GM19395 (cell line): ENCODE measurements at regions not wholly inside any gene's neighbourhood (a gene's known extent, or its start where the extent isn't known, plus 50 kb on each side); places are given as distances from the start of the nearest gene placed in this dataset.
"Not testable (repeated sequence)": the region's sequence is repeated elsewhere in the genome, so short reads cannot be mapped to it uniquely, and the experiment has no call there.

Experiments used
- ATAC-seq: cut with Tn5 transposase; IDR thresholded peaks from one replicate; pipeline ENCODE4 v1.9.1; 2021; ENCODE audit warnings: mild to moderate bottlenecking, moderate library complexity; ENCODE audit not compliant: unreplicated experiment

GRCh38 chr10:81386817-81387216 lies 488.2 kb upstream of the NRG3 start:
- no peak for ATAC-seq

DNA sequence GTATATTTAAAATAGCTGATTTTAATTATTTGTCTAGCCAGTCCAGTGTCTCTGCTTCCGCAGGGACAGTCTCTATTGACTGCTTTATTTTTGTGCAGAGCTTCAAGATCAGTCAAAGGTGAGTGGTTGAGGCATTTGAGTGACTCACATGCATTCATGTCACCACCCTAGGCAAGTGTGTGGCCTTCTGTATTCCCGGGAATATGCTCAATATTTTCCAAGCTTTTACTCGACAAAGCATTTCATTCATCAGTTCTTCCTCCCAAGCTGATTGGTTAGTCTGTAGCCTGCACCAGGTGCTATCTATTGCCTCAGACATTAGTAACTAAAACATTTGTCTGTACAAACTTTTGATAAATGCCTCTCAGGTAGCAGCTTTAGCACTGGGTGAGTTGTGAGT lies 471.5 kb upstream of the NRG3 start:
- ATAC-seq, result no peak

DNA sequence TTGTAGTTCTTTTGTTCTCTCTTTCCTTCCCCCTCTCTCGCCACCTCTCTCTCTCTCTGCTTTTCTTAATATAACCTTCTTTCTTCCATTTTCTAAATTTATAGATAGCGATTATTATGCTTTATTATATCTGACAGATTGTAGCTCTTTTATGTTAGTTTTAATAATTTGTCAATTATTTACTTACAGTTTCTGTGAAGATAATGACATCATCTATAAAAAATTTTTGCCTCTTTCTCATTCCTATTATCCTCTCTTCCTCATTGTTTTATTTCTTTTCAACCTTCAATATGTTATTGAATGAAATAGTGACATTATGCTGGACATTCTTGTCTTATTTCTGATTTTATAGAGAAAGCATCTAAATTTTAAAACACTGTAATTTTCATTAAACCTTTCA lies 469.6 kb upstream of the NRG3 start:
- ATAC-seq, result no peak

- ATAC-seq, result no peak
Measured at GRCh38 chr10:81414038-81414437, 461.0 kb upstream of the NRG3 start.

GRCh38 chr10:81426722-81427121 lies 448.3 kb upstream of the NRG3 start:
- ATAC-seq, result no peak

DNA sequence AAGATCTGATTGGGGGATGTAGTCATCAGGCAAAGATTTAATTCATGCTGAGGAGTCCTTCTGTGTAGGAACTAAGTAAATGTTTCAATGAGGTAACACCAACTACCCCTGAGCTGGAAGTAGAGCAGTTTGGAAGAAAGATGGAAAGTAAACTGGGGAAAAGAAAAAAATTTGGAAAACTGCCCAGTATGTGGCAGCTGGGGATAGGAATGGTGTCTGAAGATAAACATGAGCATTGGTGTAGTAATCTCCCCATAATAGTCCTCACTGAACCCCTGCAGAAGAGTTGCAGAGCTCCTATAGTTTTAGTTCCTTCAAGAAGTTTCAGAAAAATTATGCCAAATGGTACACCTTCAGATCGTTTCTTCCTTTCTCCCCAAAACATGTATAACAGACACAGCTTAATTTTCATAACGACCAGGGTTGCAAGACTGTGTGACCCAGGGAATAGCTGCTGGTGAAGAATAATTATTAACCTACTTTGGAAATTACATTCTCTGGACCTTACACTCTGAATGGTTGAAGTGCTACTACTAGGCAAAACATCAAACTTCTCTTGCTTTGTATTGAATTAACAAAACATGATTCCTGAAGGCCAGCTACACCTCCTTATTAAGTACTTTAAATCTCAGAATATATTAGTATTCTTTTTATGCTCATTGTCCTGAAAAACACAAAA lies 446.4 kb upstream of the NRG3 start:
- ATAC-seq, result no peak

- ATAC-seq, result no peak
Measured at GRCh38 chr10:81439445-81439844, 435.5 kb upstream of the NRG3 start.

GRCh38 chr10:81441624-81442023 lies 433.4 kb upstream of the NRG3 start:
- ATAC-seq, result not testable (repeated sequence)

DNA sequence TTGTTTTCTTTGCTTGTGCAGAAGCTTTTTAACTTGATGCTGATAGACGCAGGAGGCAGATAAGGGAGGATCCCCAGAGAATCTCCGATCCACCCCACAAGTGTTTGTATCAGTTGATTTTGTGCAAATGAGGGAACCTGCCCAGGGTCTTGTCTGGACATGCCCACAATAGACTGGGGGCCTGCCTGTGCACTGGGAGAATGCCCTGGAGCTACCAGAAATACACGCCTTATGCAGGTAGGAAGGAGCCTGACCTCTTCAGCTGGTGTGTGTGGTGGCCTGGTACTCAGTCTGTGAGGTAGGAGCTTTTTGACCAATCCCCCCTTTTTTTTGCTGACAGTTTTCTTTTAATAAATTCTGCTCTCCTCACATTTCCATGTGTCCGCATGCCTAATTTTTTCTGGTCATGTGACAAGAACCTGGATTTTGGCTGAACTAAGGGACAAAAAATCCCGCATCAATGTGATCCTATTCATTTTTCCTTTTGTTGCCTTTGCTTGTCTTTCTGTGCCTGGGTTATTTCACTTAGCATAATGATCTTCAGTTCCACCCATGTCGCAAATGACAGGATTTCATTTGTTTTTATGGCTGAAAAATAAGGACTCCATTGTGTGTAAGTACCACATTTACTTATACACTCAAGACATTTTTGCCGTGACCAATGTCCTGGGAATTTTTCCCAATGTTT lies 430.6 kb upstream of the NRG3 start:
- ATAC-seq, result no peak

- ATAC-seq, result no peak
Measured at GRCh38 chr10:81450651-81451050, 424.3 kb upstream of the NRG3 start.

GRCh38 chr10:81472927-81473470 lies 402.0 kb upstream of the NRG3 start:
- ATAC-seq, result no peak

DNA sequence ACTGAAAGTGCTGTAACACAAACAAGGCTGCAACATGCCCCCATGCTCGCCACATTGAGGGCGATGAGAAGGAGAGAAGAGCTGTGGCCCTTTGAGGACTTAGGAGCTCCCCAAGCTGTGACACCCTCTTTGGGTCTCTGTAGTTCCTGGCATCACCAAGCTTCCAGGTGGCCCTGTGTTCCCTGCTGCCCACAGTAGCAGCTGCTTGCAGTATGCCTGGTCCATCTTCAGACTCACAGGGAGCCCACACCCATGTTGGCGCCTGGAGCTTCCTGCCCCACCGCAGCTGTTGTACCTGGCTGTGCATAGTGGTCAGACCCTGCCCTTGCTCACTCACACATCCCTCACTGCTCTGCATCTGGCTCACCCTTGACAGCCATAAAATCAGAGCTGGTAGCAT lies 401.2 kb upstream of the NRG3 start:
- no peak for ATAC-seq

DNA sequence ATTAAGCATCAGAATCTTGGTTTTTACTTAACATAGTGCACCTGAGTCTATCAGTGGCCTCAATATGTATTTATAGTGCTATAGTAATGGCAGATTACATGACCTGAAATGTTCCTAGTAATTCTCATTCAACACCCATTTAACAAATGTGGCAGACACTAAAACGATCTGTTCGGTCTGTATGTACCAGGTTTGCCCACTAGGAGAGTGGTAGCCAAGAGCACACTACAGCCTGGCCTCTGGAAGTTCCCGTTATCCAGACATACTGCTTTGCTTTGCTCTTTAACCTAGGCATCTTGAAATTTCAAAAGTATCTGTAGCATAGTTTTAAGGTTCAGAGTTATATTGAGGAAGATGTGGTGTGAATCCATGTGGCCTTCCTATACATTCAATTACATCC lies 395.7 kb upstream of the NRG3 start:
- no peak for ATAC-seq

DNA sequence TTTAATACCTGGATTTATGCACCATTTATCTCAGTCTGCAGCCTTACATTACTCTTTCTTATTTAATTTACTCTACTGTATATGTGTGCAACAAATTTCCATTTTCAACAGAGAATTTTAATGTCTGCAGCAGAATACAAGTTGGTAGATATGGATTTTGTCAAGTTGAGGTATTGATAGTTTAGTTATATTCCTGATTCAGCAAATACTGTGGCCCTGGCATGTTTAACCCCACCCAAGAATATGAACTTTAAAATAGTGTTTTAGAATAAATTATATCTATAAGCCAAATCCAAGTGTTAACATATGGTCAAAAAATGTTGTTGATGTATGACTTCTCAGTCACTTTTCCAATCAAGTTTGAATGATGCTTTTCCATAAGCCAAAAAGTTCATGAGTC lies 378.4 kb upstream of the NRG3 start:
- ATAC-seq, result no peak

DNA sequence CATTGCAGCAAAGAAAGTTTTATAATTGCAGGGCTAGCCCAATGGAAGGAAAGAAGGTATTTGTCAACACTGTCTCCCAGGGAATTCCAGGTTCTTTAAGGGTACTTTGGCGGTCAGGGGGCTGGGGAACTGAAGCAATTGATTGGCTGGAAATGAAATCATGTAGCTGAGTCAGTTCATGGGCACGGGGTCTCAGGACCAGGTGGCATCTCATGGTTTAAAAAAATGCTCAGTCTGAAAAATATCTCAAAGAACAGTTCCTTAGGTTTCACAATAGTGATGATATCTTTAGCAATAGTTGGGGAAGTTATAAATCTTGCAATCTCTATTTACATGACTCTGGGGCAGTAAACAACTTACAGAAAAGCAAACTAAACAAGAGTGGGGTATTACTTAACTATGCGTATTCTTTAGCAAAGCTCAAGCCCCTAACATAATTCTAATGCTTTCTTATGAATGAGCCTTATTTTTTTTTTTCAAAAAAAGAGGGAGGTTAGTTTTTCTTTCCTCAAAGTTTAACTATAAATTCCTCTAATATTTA lies 376.9 kb upstream of the NRG3 start:
- no peak for ATAC-seq

- ATAC-seq, result no peak
Measured at GRCh38 chr10:81502677-81503359, 372.2 kb upstream of the NRG3 start.

GRCh38 chr10:81505777-81506176 lies 369.2 kb upstream of the NRG3 start:
- not testable (repeated sequence) for ATAC-seq

GRCh38 chr10:81514811-81515210 lies 360.2 kb upstream of the NRG3 start:
- ATAC-seq, result no peak

DNA sequence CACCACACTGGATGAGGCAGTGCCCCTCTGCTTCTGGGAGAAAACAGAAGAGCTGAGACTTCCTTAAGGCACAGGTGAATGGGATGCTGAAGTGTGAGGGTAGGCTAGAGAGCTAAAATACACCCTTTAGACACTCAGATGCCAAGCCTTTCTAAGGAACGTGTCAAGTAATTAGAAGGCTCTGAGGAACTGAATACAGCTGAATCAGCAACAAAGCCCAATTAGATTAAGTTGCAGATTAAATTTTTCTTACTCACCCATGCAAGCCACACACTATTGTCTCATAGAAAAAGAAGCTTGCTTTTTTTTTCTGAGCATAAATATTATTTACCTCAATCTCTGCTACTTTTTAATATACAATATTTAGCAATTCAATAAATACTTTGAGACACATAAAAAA lies 354.3 kb upstream of the NRG3 start:
- no peak for ATAC-seq

GRCh38 chr10:81524467-81524866 lies 350.5 kb upstream of the NRG3 start:
- no peak for ATAC-seq

DNA sequence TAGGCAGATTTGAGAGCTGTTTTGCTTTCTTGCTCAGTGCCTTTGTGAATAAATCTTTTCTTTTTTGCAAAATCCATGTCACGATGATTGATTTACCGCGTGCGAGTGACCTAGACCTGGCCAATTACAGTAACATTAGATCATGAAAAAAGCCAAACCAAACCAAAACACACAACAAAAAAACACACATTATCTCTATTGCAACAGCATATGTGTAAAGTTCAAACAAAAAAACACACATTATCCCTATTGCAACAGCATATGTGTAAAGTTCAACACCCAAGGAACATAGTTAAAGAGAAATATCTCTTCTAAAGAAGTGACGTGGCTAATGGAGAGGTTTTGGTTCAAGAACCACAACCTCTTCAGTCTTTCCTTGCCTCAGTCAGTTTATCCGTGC lies 342.6 kb upstream of the NRG3 start:
- no peak for ATAC-seq

GRCh38 chr10:81534991-81535390 lies 340.0 kb upstream of the NRG3 start:
- ATAC-seq, result no peak
